ENCODE measurements at regions not wholly inside any gene's neighbourhood (a gene's known extent, or its start where the extent isn't known, plus 50 kb on each side); places are given as distances from the start of the nearest gene placed in this dataset.
"Not testable (repeated sequence)": the region's sequence is repeated elsewhere in the genome, so short reads cannot be mapped to it uniquely, and the experiment has no call there.

DNA sequence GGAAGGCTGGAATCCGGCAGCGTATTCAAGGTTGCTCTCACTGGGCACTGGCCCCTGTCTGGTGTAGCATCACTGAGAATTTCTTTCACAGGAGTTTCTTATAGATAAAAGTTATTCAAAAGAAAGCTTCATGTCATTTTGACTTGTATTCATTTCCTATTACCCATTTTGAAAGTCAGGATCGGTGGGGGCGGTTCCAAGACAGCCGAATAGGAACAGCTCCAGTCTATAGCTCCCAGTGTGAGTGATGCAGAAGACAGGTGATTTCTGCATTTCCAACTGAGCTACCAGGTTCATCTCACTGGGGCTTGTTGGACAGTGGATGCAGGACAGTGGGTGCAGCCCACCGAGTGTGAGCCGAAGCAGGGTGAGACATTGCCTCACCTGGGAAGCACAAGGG, 51.5 kb upstream of the CDC42EP3 start:
- DNase-seq: not testable (repeated sequence)

DNA sequence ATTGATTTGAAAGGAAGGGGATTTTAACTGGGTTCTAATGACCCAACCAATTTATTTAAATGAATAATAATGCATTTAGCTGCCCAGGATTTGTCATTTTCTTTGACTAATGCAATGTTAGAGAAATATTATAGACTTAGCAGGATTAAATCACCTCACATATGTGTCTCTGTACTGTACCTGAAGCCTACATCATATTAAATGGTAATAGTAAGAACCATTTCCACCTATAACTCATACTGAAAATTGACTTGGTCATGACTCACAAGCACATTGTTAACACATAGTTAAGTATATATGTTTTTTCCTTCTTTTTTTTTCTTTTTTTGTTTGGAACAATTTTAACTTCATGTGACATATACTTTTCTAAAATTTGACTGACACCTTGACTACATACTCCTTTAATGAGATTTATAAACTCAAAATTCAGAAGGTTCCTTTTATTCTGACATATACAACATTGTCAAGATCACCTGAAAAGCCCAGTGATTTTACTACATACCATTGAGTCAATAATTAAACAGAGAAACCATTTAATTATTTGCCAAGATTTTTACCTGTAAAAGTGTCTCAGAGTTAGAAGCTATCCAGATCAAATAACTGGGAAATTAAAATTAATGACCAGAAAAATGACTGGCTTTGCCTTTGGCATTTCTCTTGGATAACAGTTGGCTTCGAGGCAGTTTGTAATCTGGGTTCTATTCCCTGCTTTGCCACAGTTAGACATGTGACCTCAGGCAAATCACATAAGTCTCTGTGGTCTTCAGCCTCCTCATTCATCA, 58.8 kb upstream of the CDC42EP3 start:
- no peak for DNase-seq

DNA sequence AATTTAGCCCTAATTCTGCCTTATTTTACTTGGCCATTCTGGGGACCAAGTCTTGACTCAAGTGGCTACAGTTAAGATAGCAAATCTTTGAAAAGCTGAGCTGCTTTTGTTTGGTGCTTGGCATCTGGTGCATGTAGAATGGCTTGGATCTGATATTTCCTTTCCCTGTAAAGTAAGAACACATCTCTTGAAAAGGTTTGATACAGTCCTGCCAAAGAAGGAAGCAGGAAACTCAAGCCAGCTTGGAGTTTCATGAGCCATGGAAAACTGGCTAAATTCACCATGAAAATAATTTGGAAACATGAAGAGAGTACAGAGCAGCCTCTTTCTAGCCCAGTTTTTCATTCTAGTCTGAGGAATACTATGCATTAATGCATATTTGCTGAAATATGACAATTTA, 61.0 kb upstream of the CDC42EP3 start:
- DNase-seq: not testable (repeated sequence)

DNA sequence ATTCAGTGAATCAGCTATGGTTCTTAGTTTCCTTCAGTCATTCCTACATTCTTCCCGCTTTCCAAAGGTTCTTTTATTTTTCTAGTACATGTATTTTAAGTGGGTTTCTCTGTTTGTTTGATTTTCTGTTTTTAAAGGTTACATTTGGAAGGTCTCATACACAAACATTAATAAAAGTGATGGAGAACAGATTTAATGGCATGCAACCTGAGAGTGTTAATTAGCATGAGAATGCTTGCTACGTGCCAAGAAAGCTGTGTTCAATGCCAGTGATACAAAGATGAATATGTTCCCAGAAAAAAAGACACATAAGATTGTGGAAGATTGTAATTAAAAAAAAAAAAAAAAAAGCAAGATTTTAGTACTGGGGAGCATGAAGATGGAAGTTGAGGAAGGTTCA, 61.8 kb upstream of the CDC42EP3 start:
- no peak for DNase-seq

DNA sequence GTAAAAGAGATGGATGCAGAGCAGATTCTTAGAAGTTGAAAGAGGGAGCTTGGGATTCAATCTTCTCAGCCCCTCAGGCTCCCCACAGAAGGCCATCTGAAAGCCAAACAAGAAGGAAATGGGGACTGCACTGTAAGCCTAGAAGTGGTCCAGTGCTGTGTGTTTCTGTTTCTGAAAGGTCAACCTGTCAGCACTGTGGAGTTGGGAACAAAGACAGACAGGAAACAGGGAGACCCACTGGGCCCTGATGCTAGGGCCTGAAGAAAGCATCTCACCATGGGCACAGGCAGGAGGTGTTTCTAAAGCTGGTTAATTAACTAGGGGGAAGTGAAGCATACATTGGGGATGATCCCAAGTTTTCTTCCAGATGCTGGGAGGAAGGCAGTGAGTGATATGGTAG, 62.5 kb upstream of the CDC42EP3 start:
- DNase-seq: not testable (repeated sequence)

DNA sequence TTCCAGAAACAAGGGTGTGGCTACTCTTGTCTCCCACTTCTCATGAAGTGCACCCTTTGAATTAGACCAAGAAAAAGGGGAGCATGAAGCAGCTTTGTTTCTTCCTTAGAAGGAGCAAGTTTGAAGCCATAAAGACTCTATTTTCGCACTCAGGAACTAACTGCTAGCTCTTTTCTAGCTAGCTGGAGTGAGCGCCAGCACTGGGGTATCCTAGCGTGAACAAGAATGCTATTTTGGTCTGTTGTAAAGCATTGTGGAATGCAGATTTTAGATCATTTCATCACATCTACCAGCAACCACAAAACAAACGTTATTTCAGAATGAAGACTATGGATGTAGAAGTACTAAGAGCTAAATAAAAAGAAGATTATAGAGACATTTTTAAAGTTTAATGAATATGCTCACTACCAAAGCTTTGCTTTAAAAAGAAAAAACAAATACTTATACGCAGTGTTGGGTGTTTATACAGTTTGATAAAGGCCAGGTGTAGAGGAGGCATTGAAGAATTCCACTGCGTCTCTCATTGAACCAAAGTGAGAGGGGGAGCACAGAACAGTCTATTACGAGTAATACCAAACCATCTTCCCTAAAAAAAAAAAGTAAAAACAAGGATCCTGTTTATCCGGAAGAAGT, 63.6 kb upstream of the CDC42EP3 start:
- DNase-seq: not testable (repeated sequence)

DNA sequence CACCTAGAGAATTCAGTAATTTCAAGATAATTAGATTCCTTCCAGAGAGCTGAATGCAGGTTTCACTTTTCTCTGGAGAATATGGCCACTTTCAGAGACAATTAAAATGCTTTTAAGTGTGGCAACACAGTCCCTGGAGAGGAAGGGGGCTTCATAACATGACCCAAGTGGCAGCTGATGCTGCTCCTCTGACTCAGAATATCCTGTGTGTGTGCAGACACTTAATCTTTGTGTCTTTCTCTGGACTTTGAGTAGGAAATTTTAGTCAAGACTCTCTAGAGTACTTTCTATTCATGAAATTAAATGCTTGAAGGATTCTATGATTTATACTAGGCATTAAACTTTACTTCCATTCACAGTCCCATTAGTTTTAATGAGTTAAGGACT, 64.1 kb upstream of the CDC42EP3 start:
- DNase-seq: not testable (repeated sequence)

DNA sequence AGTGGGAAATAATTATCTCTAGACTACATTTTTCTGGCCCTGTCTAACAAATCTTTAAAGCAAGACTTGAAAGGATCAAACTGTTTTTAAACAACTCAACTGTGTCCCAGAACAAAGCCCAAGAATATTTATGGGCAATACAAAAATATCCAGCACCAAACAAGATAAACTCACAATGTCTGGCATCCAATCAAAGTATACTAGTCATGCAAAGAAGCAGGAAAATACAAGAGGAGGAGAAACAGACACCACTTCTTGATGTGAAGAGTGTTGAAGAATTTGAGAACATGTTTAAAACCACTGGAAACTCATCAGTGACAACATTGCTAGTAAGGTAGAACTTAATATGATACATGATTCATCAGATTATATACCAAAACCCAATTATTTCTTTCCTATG, 66.1 kb upstream of the CDC42EP3 start:
- no peak for DNase-seq

DNA sequence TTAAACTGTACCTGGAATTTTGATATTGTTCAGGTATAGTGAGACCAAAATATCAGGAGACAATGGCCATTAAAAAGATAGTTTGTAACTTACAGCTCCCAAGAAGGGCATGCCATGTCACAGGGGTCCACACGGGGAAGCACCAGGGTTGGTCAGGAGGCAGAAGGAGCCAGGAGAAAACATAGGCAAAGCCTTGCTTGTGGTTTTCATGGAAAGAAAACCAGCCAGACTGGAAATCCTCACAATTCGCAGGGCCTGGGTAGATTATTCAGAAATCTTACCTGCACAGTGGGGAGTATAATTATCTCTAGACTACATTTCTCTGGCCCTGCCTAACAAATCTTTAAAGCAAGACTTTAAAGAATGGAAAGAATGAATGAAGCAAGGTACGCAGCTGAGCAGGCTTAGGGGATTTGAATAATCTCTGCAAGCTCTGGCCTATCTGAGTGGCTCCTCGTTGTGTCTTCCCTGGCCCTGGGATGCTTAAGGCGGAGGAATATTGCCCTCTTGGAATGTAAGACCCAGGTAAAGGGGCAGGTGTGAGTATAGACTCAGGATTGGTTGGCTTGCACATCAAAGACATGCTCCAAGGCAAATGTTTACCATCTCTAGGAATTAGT, 66.9 kb upstream of the CDC42EP3 start:
- DNase-seq: no peak

DNA sequence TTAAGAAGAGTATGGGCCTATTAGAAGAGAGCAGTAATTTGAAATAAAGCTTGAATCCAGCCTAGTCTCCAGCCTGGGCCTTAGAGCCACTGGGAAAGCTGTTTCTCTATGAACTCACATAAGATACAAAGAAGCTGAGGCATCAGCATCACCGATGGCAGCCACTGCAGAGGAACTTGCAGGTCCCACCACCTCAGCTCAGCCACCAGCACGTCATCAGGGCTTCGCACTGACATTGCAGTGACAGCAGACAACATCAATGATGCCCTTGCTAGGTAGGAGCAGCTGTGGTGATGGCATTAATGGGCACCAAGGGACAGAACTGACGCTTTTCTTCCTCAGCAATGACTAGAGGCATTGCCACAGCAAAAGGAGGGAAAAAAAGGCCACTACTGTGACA, 67.7 kb upstream of the CDC42EP3 start:
- no peak for DNase-seq

DNA sequence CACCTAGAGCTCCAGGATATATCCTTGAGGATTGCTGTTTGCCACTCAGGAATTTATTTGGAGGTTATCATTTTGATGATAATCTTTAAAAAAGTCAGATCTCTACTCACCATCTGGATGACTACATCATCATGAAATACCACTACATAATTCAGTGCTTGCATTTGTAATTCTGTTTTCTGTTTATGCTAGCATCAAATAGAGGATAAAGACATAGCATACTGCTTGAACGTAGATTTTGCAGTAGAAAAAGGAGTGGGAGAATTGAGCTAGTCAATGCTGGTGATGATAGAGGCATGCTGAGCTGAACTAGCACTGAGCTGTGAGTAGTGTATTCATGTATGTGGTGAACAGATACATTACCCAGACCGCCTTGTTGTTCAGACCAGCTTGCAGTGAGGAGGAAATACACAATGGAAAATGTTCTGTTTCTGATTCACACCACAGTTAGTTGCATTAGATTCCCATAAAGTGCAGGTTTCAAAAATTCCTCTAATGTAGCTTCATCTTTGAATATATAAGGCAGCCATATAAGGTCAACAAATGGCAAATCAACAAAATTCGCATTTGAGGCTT, 68.8 kb upstream of the CDC42EP3 start:
- DNase-seq: no peak

DNA sequence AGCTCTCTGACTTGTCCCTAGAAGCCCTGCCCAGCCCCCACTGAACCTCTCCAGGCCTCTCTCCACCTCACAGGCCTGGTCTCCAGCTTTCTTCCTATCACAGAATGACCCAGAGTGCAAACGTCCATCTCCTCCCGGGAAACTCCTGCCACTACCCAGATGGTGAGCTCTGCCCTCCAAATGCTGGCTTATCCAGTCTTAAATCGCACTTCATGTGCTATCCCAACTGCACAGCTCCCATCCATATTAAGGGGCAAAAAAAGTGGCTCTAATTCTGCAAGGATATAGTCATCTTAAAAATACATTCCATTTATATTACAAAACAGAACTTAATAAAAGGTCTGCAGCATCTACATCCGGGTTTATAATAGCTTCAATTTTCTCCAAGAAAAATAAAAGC, 70.8 kb upstream of the CDC42EP3 start:
- no peak for DNase-seq

DNA sequence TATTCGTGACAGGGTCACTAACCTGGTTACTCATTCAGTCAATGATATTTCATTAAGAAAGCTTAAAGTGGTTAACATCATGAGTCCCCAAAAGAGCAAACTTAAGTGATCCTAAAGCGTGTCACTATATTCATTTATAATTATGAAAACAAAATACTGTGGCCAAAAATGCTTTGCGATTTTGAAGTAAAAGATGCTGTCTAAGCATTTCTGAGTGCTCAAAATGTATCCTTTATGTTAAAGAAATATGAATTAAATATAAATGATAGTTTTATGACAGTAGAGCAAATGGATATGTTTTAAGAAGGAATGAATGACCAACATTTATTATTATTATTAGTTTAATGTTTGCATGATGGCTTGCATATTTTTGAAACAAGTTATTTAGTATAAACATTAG, 72.6 kb upstream of the CDC42EP3 start:
- no peak for DNase-seq

DNA sequence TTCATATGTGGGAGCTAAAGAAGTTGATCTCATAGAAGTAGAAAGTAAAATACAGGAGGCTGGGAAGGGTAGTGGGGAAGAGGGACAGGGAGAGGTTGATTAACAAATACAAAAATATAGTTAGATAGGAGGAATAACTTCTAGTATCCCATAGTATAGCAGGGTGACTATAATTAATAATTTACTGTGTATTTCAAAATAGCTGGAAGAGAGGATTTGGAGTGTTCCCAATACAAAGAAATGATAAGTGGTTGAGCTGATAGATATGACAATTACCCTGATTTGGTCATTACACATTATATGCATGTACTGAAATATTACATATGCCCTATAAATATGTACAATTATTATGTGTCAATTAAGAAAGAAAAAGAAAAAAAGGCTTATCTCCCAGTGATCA, 73.5 kb upstream of the CDC42EP3 start:
- not testable (repeated sequence) for DNase-seq

DNA sequence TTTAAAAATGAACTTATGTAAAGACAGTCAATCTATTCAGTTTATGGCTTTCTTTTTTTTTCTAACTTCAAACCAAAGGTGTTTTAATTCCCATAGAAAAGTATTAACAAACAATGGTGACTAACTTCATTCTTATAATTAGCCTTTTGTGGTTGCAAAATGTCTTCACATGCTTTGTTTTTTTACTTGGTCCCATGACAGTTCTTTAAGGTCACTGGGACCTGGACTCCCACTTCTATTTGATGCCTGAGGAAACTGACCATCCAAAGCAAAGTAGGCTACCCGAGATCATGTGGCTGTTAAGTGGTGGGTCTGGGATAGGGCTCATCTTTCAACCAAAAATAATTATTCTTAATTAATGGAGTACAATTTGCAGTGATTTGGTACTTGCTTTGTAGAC, 74.6 kb upstream of the CDC42EP3 start:
- not testable (repeated sequence) for DNase-seq

DNA sequence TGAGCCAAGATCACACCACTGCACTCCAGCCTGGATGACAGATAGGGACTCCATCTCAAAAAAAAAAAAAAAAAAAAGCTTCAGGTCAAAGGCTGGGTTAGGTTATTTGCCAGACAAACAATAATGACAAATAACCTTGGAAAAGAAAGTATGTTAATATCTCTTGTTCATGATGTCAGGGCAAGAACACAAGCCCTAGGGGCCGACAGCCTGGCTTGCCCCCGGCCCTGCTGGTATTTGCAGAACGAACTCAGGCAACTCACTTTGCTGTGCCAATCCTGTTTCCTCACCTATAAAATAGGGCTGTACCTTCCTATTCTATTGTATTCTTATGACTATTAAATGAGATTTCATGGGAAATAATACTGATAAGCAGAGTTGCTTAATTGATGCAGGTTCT, 75.4 kb upstream of the CDC42EP3 start:
- DNase-seq: no peak

DNA sequence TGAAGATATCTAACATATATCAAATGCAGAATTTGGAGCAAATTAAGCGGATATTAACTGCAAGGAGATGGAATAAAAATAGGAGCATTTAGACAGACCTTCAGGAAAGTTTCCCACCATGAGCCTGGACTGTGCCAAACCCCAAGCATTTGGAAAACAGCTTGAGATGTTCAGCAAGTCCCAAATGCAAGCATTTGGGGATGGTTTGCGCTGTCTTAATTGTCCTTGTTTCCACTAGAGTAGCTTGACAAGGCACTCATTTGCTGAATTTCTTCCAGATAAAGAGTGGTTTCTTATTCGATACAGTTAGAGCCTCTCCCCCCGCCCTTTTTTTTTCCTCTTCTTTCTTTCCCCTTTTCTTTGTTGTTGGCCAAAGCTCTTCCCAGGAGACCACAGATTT, 77.1 kb upstream of the CDC42EP3 start:
- no peak for DNase-seq

DNA sequence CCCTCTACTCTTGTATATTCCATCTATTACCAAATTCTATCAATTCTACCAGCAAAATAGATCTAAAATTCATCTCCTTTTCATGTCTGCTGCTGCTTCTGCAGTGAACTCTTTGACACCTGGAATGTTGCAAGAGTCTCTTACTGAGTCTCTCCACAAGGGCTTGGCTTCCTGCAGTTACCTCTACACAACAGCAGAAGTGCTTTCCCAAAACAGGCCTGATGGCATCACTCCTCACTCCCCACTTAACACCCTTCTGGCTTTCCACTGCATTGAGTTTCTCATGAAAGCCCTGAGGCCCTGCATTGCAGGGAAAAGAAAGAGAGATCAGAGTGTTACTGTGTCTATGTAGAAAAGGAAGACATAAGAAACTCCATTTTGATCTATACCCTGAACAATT, 78.8 kb upstream of the CDC42EP3 start:
- DNase-seq: not testable (repeated sequence)

DNA sequence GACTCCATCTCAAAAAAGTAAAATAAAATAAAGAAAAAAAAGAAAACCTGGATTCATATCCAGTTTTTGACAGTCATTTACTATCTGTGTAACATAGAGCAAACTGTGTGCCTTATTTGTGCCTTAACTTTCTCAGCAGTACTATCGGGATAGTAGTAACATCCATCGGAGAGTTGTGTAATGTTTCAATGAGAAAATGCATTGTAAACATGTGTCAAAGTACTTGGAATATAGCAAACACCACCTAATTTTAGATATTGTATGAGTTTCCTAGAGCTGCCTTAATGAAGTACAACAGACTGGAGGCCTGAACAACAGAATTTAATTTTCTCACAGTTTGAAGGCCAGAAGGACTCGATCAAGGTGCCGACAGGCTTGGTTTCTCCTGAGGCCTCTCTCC, 81.3 kb upstream of the CDC42EP3 start:
- no peak for DNase-seq

DNA sequence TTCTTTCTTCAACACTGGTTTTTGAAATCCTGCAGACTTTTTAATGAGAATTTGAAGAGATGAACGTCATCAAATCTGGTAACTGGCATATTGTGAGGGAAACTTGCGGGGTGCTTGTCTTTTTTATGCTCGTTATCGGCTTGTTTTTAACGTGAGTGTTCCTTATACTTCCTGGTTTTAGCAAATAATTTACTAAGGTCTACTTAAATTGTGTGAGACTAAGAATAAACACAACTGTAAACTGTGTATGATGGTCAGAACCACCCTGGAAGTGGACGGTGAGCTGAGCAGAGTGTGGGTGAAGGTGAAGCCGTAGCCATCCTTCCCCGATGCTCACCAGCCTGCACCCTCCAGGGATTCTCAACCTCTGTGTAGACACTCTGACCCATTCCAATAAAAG, 82.3 kb upstream of the CDC42EP3 start:
- no peak for DNase-seq

DNA sequence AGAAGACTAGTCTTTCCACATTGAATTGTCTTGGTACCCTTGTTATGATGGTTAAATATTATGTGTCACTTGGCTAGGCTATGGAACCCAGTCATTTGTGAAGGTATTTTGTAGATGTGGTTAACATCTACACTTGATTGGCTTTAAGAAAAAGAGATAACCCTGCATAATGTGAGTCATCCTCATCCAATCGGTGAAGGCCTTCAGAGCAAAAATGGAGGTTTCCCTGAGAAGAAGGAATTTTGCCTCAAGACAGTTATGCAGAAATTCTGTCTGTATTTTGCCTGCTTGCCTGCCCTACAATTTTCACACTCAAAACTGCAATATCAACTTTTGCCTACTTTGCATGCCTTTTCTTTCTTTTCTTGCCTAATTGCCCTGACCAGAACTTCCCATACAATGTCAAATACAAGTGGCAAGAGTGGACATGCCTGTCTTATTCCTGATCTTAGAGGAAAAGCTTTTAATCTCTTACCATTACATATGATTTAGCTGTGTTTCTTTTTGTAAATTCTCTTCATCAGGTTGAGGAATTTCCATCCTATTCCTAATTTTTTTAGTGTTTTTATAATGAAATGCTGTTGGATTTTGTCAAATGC, 84.6 kb upstream of the CDC42EP3 start:
- DNase-seq: not testable (repeated sequence)

DNA sequence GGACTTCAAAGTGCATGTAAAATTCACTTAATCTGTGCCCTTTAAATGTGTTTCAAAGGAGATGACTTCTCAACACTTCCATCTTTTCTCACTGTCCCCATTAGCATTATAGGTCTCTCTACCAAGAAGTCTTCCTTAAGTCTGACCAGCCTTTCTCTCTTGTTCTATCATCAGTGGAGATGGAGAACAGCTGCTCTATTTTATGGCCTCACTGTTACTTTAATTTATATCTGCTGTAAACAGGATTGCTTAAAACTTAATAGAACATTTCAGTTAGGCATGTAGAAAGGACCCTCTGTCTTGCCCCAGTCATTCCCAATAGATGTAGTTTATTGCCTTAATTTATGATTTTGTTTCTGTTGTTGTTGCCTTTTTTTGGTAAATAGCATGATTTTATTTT, 86.0 kb upstream of the CDC42EP3 start:
- DNase-seq: not testable (repeated sequence)

DNA sequence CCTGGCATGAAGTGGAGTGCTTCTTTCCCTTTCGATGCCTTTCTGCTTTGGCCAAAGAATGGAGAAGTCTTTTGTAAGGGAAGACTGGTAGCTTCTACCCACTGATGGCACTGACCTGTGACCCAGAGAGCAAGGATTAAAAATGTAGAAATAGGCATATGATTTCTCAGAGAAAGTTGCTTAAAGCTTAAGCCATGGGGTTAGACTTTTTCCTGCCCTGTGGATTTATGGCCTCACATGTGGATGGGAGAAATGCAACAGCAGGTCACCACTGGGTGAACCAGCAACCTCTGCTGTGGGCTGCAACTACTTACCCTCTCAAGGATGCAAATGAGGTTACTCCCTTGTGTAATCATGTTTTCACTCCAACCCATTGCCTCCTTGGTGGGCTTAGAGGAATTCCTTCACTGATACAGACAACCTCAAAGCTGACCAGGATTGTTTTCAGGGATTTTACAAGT, 86.7 kb upstream of the CDC42EP3 start:
- not testable (repeated sequence) for DNase-seq
